Transverse colon (tissue), 4 donors: ENCODE measurements at regions not wholly inside any gene's neighbourhood (a gene's known extent, or its start where the extent isn't known, plus 50 kb on each side); places are given as distances from the start of the nearest gene placed in this dataset.

ENCODE experiments used
- DNase-seq: peaks from one replicate; pipeline ENCODE4 v3.0.0-alpha.2; 2019
- H3K27ac ChIP-seq, 4 donors: fragments of 200-600 bp; sonication (generic); 2 replicates each; pipeline ENCODE4 v1.5.1; 2016 to 2018; ENCODE audit warnings: inconsistent platforms in 4 of 4
- H3K27me3 ChIP-seq: fragments of 200-600 bp; sonication (generic); 2 replicates; pipeline ENCODE4 v1.5.1; 2017; ENCODE audit warnings: inconsistent platforms
- H3K36me3 ChIP-seq, 4 donors: fragments of 200-600 bp; sonication (generic); 2 replicates each; pipeline ENCODE4 v1.5.1; 2017 to 2019; ENCODE audit warnings: inconsistent platforms in 4 of 4
- H3K4me1 ChIP-seq, 4 donors: fragments of 200-600 bp; sonication (generic); 2 replicates each; pipeline ENCODE4 v1.5.1; 2017 to 2020; ENCODE audit warnings: inconsistent platforms in 4 of 4
- H3K4me3 ChIP-seq, 4 donors: fragments of 200-600 bp; sonication (generic); 1 replicate in 1 of 4; 2 replicates in 3 of 4; pipeline versions ENCODE4 v1.5.1 to v1.6.1; 2017 to 2019; ENCODE audit warnings: inconsistent platforms in 4 of 4
- H3K9me3 ChIP-seq, 2 donors: fragments of 200-600 bp; sonication (generic); 2 replicates each; pipeline ENCODE4 v1.5.1; 2017 to 2019; ENCODE audit warnings: inconsistent platforms in 2 of 2
- EP300 ChIP-seq: sonication (generic); formaldehyde crosslinking; IDR thresholded peaks from one replicate; pipeline ENCODE4 v1.6.1; 2017; ENCODE audit warnings: antibody characterized with exemption, low read depth
- POLR2A ChIP-seq: fragments of 450-650 bp; IDR thresholded peaks from one replicate; pipeline ENCODE4 v1.6.1; 2016; ENCODE audit warnings: antibody characterized with exemption, mild to moderate bottlenecking, moderate library complexity
- POLR2AphosphoS5 ChIP-seq, 3 donors: sonication (generic); formaldehyde crosslinking; IDR thresholded peaks; one replicate each; pipeline ENCODE4 v1.6.1; 2016; ENCODE audit warnings: antibody characterized with exemption in 3 of 3
- WGBS, 2 donors: methylation state at CpG; one replicate each; pipeline ENCODE4 v1.1.5; 2018; ENCODE audit warnings: low coverage in 1 of 2; 5-methylcytosine and 5-hydroxymethylcytosine counted together
- in situ Hi-C, 4 donors: fragments of 200-750 bp; cut with MboI; loops; one replicate each; pipeline versions ENCODE4 v1.15.0 to v1.15.1; 2017; ENCODE audit warnings: low sequenced_read_pairs in 3 of 4, low pct_ligation_motif_present in 1 of 4, low pct_unique_long_range_greater_than_20kb in 1 of 4
- intact Hi-C: fragments of 100-400 bp; cut with DNase I; formaldehyde crosslinking; loops from one replicate; pipeline ENCODE4 v1.15.1; 2023; ENCODE audit warnings: low total_unique reads
- TF ChIP-seq, protein P1 (sequence below), 5 experiments: fragments of 200-600 bp in 3 of 5; fragments of 450-650 bp in 2 of 5; sonication (generic) in 3 of 5; IDR thresholded peaks; 1 replicate in 2 of 5; 2 replicates in 3 of 5; pipeline ENCODE4 v1.5.1; 2016 to 2017; ENCODE audit warnings: antibody characterized with exemption in 5 of 5, inconsistent platforms in 3 of 5, mild to moderate bottlenecking in 2 of 5, moderate library complexity in 1 of 5

DNA sequence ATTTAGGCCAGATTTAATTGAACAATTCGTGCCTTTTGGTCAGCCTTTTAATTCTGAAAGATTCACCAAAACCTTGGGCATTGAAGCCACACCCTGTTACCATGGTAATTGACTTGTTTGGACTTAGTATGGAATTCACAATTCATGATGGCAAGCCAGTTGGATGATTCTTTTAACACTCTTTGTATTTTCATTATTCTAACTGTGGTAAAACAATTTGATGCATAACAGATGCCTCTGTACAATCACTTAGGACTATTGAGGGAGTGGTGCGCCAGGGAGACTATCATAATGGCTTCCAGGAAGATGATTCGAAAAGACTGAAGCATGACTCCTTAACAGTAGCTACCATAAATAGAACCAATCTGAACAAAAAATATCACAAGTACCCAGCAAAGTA lies 381.1 kb upstream of the ADAMTS16 start:
- intact Hi-C loops (no loop called here), in situ Hi-C loops (no loop called here)
- H3K27ac ChIP-seq: no peak overlapping the region
- H3K36me3 ChIP-seq: no peaks in the 10 kb centered on the region
- no peaks in the 10 kb centered on the region for H3K27me3 ChIP-seq
- H3K4me1 ChIP-seq: no peaks in the 10 kb centered on the region
- 71 to 76% methylated on average over 3 of the region's 3 CpGs for WGBS, 2 donors
- no peaks in the 10 kb centered on the region for H3K9me3 ChIP-seq
- TF ChIP-seq POLR2AphosphoS5 (IDR thresholded peaks at IDR 0.05): no peak
- TF ChIP-seq EP300: no peak
- no peak for TF ChIP-seq POLR2A
- TF ChIP-seq, protein P1, sequence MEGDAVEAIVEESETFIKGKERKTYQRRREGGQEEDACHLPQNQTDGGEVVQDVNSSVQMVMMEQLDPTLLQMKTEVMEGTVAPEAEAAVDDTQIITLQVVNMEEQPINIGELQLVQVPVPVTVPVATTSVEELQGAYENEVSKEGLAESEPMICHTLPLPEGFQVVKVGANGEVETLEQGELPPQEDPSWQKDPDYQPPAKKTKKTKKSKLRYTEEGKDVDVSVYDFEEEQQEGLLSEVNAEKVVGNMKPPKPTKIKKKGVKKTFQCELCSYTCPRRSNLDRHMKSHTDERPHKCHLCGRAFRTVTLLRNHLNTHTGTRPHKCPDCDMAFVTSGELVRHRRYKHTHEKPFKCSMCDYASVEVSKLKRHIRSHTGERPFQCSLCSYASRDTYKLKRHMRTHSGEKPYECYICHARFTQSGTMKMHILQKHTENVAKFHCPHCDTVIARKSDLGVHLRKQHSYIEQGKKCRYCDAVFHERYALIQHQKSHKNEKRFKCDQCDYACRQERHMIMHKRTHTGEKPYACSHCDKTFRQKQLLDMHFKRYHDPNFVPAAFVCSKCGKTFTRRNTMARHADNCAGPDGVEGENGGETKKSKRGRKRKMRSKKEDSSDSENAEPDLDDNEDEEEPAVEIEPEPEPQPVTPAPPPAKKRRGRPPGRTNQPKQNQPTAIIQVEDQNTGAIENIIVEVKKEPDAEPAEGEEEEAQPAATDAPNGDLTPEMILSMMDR (IDR thresholded peaks at IDR 0.05): no peak
- DNase-seq: no peak
- H3K4me3 ChIP-seq: no peak overlapping the region

DNA sequence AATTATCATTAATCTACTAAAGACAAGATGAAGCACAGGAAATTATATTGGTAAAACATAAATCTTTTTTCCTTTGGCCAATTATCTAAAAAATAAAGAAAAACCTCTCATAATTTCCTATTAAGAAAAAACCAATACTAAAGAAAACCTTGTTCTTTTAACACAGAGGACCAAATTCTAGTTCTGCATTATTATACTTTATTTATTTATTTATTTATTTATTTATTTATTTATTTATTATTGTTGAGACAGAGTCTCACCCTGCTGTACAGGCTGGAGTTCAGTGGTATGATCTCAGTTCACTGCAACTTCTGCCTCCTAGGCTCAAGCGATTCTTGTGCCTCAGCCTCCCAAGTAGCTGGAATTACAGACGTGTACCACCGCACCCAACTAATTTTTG lies 377.8 kb upstream of the ADAMTS16 start:
- no peaks in the 10 kb centered on the region for H3K36me3 ChIP-seq
- WGBS, 2 donors: 85 to 100% methylated on average over 3 of the region's 3 CpGs
- in situ Hi-C loops: no loop called here

DNA sequence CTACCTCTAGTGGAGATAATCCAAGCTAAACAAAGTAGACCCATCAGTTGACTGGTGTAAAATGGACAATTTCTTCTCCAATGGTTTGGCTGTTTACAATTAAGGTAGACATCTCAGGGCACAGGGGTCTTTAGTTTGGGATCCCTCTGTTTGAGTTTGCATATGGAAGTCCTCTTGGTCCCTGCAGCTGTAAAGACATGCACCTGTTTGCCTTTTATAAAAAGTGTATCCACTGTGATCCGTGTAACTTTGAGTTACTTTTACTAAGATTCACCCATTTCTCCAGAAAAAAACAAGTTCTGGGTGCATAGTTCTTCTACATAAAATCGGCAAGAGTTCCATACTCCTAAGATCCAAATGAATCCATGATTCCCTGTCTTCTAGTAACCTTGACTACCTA lies 374.7 kb upstream of the ADAMTS16 start:
- in situ Hi-C loops: no loop called here
- no peak for TF ChIP-seq POLR2A
- no peak for TF ChIP-seq EP300
- TF ChIP-seq, protein P1 (IDR thresholded peaks at IDR 0.05): no peak
- TF ChIP-seq POLR2AphosphoS5 (IDR thresholded peaks at IDR 0.05): no peak

More for the DNA sequence above, 377.8 kb upstream of the ADAMTS16 start:
- Histone ChIP-seq H3K4me3 (no peak overlapping the region), H3K4me1 (no peaks in the 10 kb centered on the region), H3K27ac (no peak overlapping the region), H3K27me3 (no peaks in the 10 kb centered on the region), H3K9me3 (no peaks in the 10 kb centered on the region)
- DNase-seq: no peak
- intact Hi-C loops: no loop called here
- TF ChIP-seq EP300 (no peak), POLR2A (no peak), POLR2AphosphoS5 (IDR thresholded peaks at IDR 0.05) (no peak)
- TF ChIP-seq, protein P1 (IDR thresholded peaks at IDR 0.05): no peak

DNA sequence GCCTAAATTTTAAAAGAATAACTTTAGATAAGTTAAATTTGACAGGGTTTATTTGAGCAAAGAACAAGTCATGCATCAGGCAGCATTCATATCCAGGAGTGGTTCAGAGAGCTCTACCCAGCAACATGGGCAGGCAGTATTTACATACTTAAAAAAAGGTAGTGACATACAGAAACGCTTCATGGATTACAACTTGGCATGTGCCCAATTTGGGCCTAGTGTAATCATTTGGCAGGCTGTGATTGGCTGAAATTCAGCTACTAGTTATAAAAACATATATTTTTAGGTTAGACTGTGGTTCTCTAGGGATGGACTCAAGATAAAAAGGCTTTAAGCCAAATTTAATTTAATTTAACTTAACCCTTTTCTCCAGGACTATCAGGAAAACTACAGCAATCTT lies 374.0 kb upstream of the ADAMTS16 start:
- Histone ChIP-seq H3K27me3 (no peaks in the 10 kb centered on the region), H3K4me1 (no peaks in the 10 kb centered on the region), H3K27ac (no peak overlapping the region), H3K9me3 (peaks cover 0 to 6% of the 10 kb centered on the region in 2 donors), H3K4me3 (no peak overlapping the region), H3K36me3 (no peaks in the 10 kb centered on the region)
- intact Hi-C loops: no loop called here
- in situ Hi-C loops: no loop called here
- no peak for DNase-seq
- 40 to 47% methylated on average over 1 of the region's 1 CpG for WGBS, 2 donors
- TF ChIP-seq, protein P1 (IDR thresholded peaks at IDR 0.05): no peak
- no peak for TF ChIP-seq POLR2A
- TF ChIP-seq POLR2AphosphoS5 (IDR thresholded peaks at IDR 0.05): no peak
- no peak for TF ChIP-seq EP300

More for the DNA sequence above, 374.7 kb upstream of the ADAMTS16 start:
- intact Hi-C loops: no loop called here
- no peak for DNase-seq
- Histone ChIP-seq H3K4me3 (no peak overlapping the region), H3K9me3 (peaks cover 0 to 6% of the 10 kb centered on the region in 2 donors), H3K4me1 (no peaks in the 10 kb centered on the region), H3K27me3 (no peaks in the 10 kb centered on the region), H3K36me3 (no peaks in the 10 kb centered on the region), H3K27ac (no peak overlapping the region)
- 80 to 85% methylated on average over 1 to 2 of the region's 2 CpGs for WGBS, 2 donors
